NB4 (cell line): ENCODE measurements at regions not wholly inside any gene's neighbourhood (a gene's known extent, or its start where the extent isn't known, plus 50 kb on each side); places are given as distances from the start of the nearest gene placed in this dataset.

ENCODE experiments used
- MAX ChIP-seq: IDR thresholded peaks from 2 replicates; pipeline ENCODE4 v1.6.1; 2011; ENCODE audit warnings: low read depth, low read length
- MYC ChIP-seq: IDR thresholded peaks from 2 replicates; pipeline ENCODE4 v1.6.1; 2011; ENCODE audit warnings: low read depth, low read length
- POLR2A ChIP-seq: IDR thresholded peaks from 2 replicates; pipeline ENCODE4 v1.6.1; 2011; ENCODE audit warnings: mild to moderate bottlenecking; ENCODE audit not compliant: insufficient read length; ENCODE audit errors: extremely low read depth
- TF ChIP-seq, protein P1 (sequence below): IDR thresholded peaks from one replicate; pipeline ENCODE4 v1.5.1; 2012; ENCODE audit warnings: low read depth, low read length

GRCh38 chr11:115941481-115941993 is 437.3 kb upstream of the CADM1 start:
- TF ChIP-seq, protein P1, sequence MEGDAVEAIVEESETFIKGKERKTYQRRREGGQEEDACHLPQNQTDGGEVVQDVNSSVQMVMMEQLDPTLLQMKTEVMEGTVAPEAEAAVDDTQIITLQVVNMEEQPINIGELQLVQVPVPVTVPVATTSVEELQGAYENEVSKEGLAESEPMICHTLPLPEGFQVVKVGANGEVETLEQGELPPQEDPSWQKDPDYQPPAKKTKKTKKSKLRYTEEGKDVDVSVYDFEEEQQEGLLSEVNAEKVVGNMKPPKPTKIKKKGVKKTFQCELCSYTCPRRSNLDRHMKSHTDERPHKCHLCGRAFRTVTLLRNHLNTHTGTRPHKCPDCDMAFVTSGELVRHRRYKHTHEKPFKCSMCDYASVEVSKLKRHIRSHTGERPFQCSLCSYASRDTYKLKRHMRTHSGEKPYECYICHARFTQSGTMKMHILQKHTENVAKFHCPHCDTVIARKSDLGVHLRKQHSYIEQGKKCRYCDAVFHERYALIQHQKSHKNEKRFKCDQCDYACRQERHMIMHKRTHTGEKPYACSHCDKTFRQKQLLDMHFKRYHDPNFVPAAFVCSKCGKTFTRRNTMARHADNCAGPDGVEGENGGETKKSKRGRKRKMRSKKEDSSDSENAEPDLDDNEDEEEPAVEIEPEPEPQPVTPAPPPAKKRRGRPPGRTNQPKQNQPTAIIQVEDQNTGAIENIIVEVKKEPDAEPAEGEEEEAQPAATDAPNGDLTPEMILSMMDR, result no peak
- no peak for TF ChIP-seq POLR2A
- TF ChIP-seq MAX, result peak; percentile 83
- TF ChIP-seq MYC, result peak; percentile 77
